ENCODE measurements at regions not wholly inside any gene's neighbourhood (a gene's known extent, or its start where the extent isn't known, plus 50 kb on each side); places are given as distances from the start of the nearest gene placed in this dataset.

GRCh38 chr13:76329866-76330580 lies 556.2 kb downstream of the KCTD12 start:
- FAIRE-seq (no peak), ATAC-seq (no peak), DNase-seq (no peak)
- Histone ChIP-seq H3K9me3 (no peaks in the 10 kb centered on the region), H3K4me1 (no peaks in the 10 kb centered on the region), H3K36me3 (no peaks in the 10 kb centered on the region), H3K27me3 (no peaks in the 10 kb centered on the region), H3K27ac (no peak overlapping the region), H3K4me3 (no peak overlapping the region)
- 45 to 61% methylated on average over 2 of the region's 2 CpGs for WGBS, 2 donors
- TF ChIP-seq, protein P1, sequence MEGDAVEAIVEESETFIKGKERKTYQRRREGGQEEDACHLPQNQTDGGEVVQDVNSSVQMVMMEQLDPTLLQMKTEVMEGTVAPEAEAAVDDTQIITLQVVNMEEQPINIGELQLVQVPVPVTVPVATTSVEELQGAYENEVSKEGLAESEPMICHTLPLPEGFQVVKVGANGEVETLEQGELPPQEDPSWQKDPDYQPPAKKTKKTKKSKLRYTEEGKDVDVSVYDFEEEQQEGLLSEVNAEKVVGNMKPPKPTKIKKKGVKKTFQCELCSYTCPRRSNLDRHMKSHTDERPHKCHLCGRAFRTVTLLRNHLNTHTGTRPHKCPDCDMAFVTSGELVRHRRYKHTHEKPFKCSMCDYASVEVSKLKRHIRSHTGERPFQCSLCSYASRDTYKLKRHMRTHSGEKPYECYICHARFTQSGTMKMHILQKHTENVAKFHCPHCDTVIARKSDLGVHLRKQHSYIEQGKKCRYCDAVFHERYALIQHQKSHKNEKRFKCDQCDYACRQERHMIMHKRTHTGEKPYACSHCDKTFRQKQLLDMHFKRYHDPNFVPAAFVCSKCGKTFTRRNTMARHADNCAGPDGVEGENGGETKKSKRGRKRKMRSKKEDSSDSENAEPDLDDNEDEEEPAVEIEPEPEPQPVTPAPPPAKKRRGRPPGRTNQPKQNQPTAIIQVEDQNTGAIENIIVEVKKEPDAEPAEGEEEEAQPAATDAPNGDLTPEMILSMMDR (IDR thresholded peaks at IDR 0.05) = no peak
- intact Hi-C loops (cut with DNase I) = no loop called here

- TF ChIP-seq, protein P1 (IDR thresholded peaks at IDR 0.05) = no peak
- 79 to 88% methylated on average over 3 of the region's 3 CpGs for WGBS, 2 donors
- intact Hi-C loops (cut with DNase I) = no loop called here
- Histone ChIP-seq H3K4me3 (no peak overlapping the region), H3K36me3 (no peaks in the 10 kb centered on the region), H3K27me3 (no peaks in the 10 kb centered on the region), H3K4me1 (no peaks in the 10 kb centered on the region), H3K9me3 (no peaks in the 10 kb centered on the region), H3K27ac (no peak overlapping the region)
- ATAC-seq (no peak), FAIRE-seq (no peak), DNase-seq (no peak)
Measured at GRCh38 chr13:76329004-76329403, 557.2 kb downstream of the KCTD12 start.

GRCh38 chr13:76326343-76326742 lies 559.9 kb downstream of the KCTD12 start:
- Histone ChIP-seq H3K9me3 (no peaks in the 10 kb centered on the region), H3K4me3 (no peak overlapping the region), H3K36me3 (no peaks in the 10 kb centered on the region), H3K27ac (no peak overlapping the region), H3K27me3 (no peaks in the 10 kb centered on the region), H3K4me1 (no peaks in the 10 kb centered on the region)
- DNase-seq (no peak), ATAC-seq (no peak), FAIRE-seq (no peak)
- 13 to 42% methylated on average over 1 of the region's 1 CpG for WGBS, 2 donors
- TF ChIP-seq, protein P1 (IDR thresholded peaks at IDR 0.05) = no peak
- intact Hi-C loops (cut with DNase I) = no loop called here

DNA sequence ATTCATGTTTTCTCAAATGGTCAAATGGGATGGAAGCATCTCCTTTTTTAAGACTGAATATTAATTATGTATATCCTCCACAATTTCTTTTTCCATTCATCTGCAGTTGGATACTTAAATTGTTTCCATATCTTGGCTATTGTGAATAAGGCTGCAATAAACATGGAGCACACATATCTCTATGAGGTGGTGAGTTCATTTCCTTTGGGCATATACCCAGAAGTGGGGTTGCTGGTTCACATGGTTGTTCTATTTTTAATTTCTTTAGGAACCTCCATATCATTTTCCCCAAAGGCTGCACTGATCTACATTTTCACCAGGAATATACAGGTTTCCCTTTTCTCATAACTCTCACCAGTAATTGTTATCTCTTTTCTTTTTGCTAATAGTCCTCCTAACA lies 566.3 kb downstream of the KCTD12 start:
- H3K27me3 ChIP-seq = no peaks in the 10 kb centered on the region
- intact Hi-C loops (cut with DNase I) = no loop called here
- H3K9me3 ChIP-seq = no peaks in the 10 kb centered on the region
- no peaks in the 10 kb centered on the region for H3K36me3 ChIP-seq
- H3K27ac ChIP-seq = no peak overlapping the region
- no peaks in the 10 kb centered on the region for H3K4me1 ChIP-seq
- no peak for DNase-seq
- no peak for ATAC-seq
- TF ChIP-seq, protein P1 (IDR thresholded peaks at IDR 0.05) = no peak
- FAIRE-seq = no peak
- H3K4me3 ChIP-seq = no peak overlapping the region

- H3K4me1 ChIP-seq = no peaks in the 10 kb centered on the region
- H3K27me3 ChIP-seq = no peaks in the 10 kb centered on the region
- no peaks in the 10 kb centered on the region for H3K9me3 ChIP-seq
- no peaks in the 10 kb centered on the region for H3K36me3 ChIP-seq
- no peak for FAIRE-seq
- intact Hi-C loops (cut with DNase I) = no loop called here
- TF ChIP-seq, protein P1 (IDR thresholded peaks at IDR 0.05) = no peak
- H3K27ac ChIP-seq = no peak overlapping the region
- no peak overlapping the region for H3K4me3 ChIP-seq
- no peak for DNase-seq
- ATAC-seq = no peak
Measured at GRCh38 chr13:76316998-76317527, 569.1 kb downstream of the KCTD12 start.
